ENCODE measurements at regions not wholly inside any gene's neighbourhood (a gene's known extent, or its start where the extent isn't known, plus 50 kb on each side); places are given as distances from the start of the nearest gene placed in this dataset.

GRCh38 chr2:238713198-238713826, 134.6 kb upstream of the TWIST2 start:
- CTCF ChIA-PET = no interaction called here
- POLR2A ChIA-PET = no interaction called here
- Histone ChIP-seq H3K9me3 (ENCODE audit: control insufficient read depth, insufficient read depth, low read depth, low read length) (no peaks in the 10 kb centered on the region), H3K4me3 (ENCODE audit: low read depth in 2 of 2, low read length in 2 of 2) (no peak overlapping the region), H3K27me3 (ENCODE audit: control insufficient read depth, insufficient read depth, low read length) (no peaks in the 10 kb centered on the region), H3K36me3 (ENCODE audit: control insufficient read depth, insufficient read depth, low read length) (no peaks in the 10 kb centered on the region), H3K4me1 (ENCODE audit: control insufficient read depth, insufficient read depth, low read length) (no peaks in the 10 kb centered on the region), H3K27ac (ENCODE audit: low read length) (no peak overlapping the region)
- no TSS peak for BruUV-seq (replicated peaks)
- intact Hi-C loops (cut with micrococcal nuclease; ENCODE audit: unreplicated experiment) = no loop called here
- no peak for DNase-seq (ENCODE audit: low read depth, low spot score)
- TF ChIP-seq POLR2AphosphoS5 (IDR thresholded peaks at IDR 0.05; ENCODE audit: low read depth, low read length) (no peak), TCF7L2 (IDR thresholded peaks at IDR 0.05; ENCODE audit: low read depth, low read length) (no peak), REST (IDR thresholded peaks at IDR 0.05; ENCODE audit: insufficient read depth in 1 of 2, low read depth in 2 of 2, low read length in 1 of 2) (no peak), SIN3A (IDR thresholded peaks at IDR 0.05; ENCODE audit: borderline replicate concordance, insufficient read depth, low read depth, low read length) (no peak), CTCF (IDR thresholded peaks at IDR 0.05) (no peak)
- in situ Hi-C loops (cut with HindIII; ENCODE audit: low pct_unique_long_range_greater_than_20kb, low sequenced_read_pairs) = no loop called here
- ATAC-seq = no peak

- CTCF ChIA-PET = no interaction called here
These were observed 133.8 kb upstream of the TWIST2 start for GRCh38 chr2:238714038-238714528.

More at GRCh38 chr2:238714038-238714528, 133.8 kb upstream of the TWIST2 start:
- no peak overlapping the region for H3K27ac ChIP-seq (ENCODE audit: low read length)
- ATAC-seq = no peak
- TF ChIP-seq POLR2AphosphoS5 (IDR thresholded peaks at IDR 0.05; ENCODE audit: low read depth, low read length) = no peak
- TF ChIP-seq REST (IDR thresholded peaks at IDR 0.05; ENCODE audit: insufficient read depth in 1 of 2, low read depth in 2 of 2, low read length in 1 of 2) = no peak
- no peak for TF ChIP-seq TCF7L2 (IDR thresholded peaks at IDR 0.05; ENCODE audit: low read depth, low read length)
- no peak for TF ChIP-seq CTCF (IDR thresholded peaks at IDR 0.05)
- TF ChIP-seq SIN3A (IDR thresholded peaks at IDR 0.05; ENCODE audit: borderline replicate concordance, insufficient read depth, low read depth, low read length) = no peak
- H3K4me3 ChIP-seq (ENCODE audit: low read depth in 2 of 2, low read length in 2 of 2) = no peak overlapping the region
- POLR2A ChIA-PET = no interaction called here
- DNase-seq (ENCODE audit: low read depth, low spot score) = no peak
- no peaks in the 10 kb centered on the region for H3K36me3 ChIP-seq (ENCODE audit: control insufficient read depth, insufficient read depth, low read length)
- intact Hi-C loops (cut with micrococcal nuclease; ENCODE audit: unreplicated experiment) = no loop called here
- no peaks in the 10 kb centered on the region for H3K27me3 ChIP-seq (ENCODE audit: control insufficient read depth, insufficient read depth, low read length)
- in situ Hi-C loops (cut with HindIII; ENCODE audit: low pct_unique_long_range_greater_than_20kb, low sequenced_read_pairs) = no loop called here
- H3K9me3 ChIP-seq (ENCODE audit: control insufficient read depth, insufficient read depth, low read depth, low read length) = no peaks in the 10 kb centered on the region
- BruUV-seq (replicated peaks) = no TSS peak
- no peaks in the 10 kb centered on the region for H3K4me1 ChIP-seq (ENCODE audit: control insufficient read depth, insufficient read depth, low read length)
